Adrenal gland (tissue), 5 donors: ENCODE measurements at regions not wholly inside any gene's neighbourhood (a gene's known extent, or its start where the extent isn't known, plus 50 kb on each side); places are given as distances from the start of the nearest gene placed in this dataset.

Experiments
- POLR2A ChIP-seq, 2 donors: fragments of 450-650 bp; IDR thresholded peaks; one replicate each; pipeline ENCODE4 v1.6.1; 2017; ENCODE audit warnings: antibody characterized with exemption in 2 of 2, mild to moderate bottlenecking in 2 of 2, moderate library complexity in 1 of 2
- TF ChIP-seq, protein P1 (sequence below), 6 experiments: fragments of 450-650 bp in 4 of 6; fragments of 200-600 bp in 2 of 6; sonication (generic) in 1 of 6; IDR thresholded peaks; 1 replicate in 5 of 6; 2 replicates in 1 of 6; pipeline versions ENCODE4 v1.5.1 to v1.8.0; 2016 to 2021; ENCODE audit warnings: antibody characterized with exemption in 6 of 6, mild to moderate bottlenecking in 2 of 6, moderate library complexity in 1 of 6
- donor health status: DM: no; HTN: no; CAD: no.

DNA sequence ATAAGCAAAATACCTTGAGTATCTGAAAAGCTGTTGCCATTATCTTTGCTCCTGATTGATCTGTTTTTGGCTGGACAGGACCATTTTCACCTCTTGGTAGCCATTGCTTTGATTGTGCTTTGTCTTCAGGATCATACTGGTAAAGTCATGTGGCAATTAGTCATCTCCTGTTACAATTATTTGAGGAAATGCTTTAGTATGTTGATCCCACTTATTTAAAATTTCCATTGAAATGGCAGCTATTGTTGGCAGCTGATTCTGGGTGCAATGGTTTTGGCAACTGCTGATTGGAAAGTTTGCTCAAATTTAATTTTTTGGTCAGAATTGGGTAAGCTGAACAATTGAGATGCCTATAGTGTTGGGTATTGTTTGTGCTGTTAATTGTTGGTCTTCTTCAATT is 238.3 kb upstream of the TLL1 start:
- TF ChIP-seq POLR2A (IDR thresholded peaks at IDR 0.05) = no peak
- TF ChIP-seq, protein P1, sequence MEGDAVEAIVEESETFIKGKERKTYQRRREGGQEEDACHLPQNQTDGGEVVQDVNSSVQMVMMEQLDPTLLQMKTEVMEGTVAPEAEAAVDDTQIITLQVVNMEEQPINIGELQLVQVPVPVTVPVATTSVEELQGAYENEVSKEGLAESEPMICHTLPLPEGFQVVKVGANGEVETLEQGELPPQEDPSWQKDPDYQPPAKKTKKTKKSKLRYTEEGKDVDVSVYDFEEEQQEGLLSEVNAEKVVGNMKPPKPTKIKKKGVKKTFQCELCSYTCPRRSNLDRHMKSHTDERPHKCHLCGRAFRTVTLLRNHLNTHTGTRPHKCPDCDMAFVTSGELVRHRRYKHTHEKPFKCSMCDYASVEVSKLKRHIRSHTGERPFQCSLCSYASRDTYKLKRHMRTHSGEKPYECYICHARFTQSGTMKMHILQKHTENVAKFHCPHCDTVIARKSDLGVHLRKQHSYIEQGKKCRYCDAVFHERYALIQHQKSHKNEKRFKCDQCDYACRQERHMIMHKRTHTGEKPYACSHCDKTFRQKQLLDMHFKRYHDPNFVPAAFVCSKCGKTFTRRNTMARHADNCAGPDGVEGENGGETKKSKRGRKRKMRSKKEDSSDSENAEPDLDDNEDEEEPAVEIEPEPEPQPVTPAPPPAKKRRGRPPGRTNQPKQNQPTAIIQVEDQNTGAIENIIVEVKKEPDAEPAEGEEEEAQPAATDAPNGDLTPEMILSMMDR (IDR thresholded peaks at IDR 0.05) = no peak
